Trophoblast cell (in vitro differentiated cells and primary cell): ENCODE measurements at regions not wholly inside any gene's neighbourhood (a gene's known extent, or its start where the extent isn't known, plus 50 kb on each side); places are given as distances from the start of the nearest gene placed in this dataset.

ENCODE experiments used
- DNase-seq, 2 donors: peaks; one replicate each; pipeline ENCODE4 v3.0.0-alpha.2; 2016
- H2AFZ ChIP-seq: 2 replicates; pipeline ENCODE4 v1.6.1; 2013; ENCODE audit warnings: low read length, moderate library complexity, mild to moderate bottlenecking; ENCODE audit not compliant: insufficient read depth, poor library complexity
- H2AK5ac ChIP-seq: 2 replicates; pipeline ENCODE4 v1.6.1; 2013; ENCODE audit warnings: mild to moderate bottlenecking, low read length
- H2BK120ac ChIP-seq: 2 replicates; pipeline ENCODE4 v1.6.1; 2013; ENCODE audit warnings: low read length, mild to moderate bottlenecking, moderate library complexity; ENCODE audit not compliant: insufficient read depth, poor library complexity
- H2BK12ac ChIP-seq: 2 replicates; pipeline ENCODE4 v1.6.1; 2013; ENCODE audit warnings: mild to moderate bottlenecking, low read length, moderate library complexity
- H2BK5ac ChIP-seq: 2 replicates; pipeline ENCODE4 v1.6.1; 2013; ENCODE audit warnings: low read length, low read depth, moderate library complexity, mild to moderate bottlenecking; ENCODE audit not compliant: poor library complexity
- H3K14ac ChIP-seq: 2 replicates; pipeline ENCODE4 v1.6.1; 2013; ENCODE audit warnings: mild to moderate bottlenecking, low read length
- H3K18ac ChIP-seq: 2 replicates; pipeline ENCODE4 v1.6.1; 2013; ENCODE audit warnings: mild to moderate bottlenecking, low read length
- H3K23ac ChIP-seq: 2 replicates; pipeline ENCODE4 v1.6.1; 2013; ENCODE audit warnings: low read length
- H3K27ac ChIP-seq: 2 replicates; pipeline ENCODE4 v1.5.1; 2013; ENCODE audit warnings: low read depth, mild to moderate bottlenecking, inconsistent platforms, low read length, moderate library complexity
- H3K27me3 ChIP-seq: 2 replicates; pipeline ENCODE4 v1.6.1; 2013; ENCODE audit warnings: inconsistent platforms, mild to moderate bottlenecking, low read length, moderate library complexity; ENCODE audit not compliant: insufficient read depth
- H3K36me3 ChIP-seq, 2 experiments: 1 replicate in 1 of 2; 2 replicates in 1 of 2; pipeline ENCODE4 v1.6.1; 2013; ENCODE audit warnings: low read length in 2 of 2, mild to moderate bottlenecking in 2 of 2, moderate library complexity in 1 of 2; ENCODE audit not compliant: insufficient read depth in 2 of 2, control insufficient read depth in 1 of 2
- H3K4ac ChIP-seq: 2 replicates; pipeline ENCODE4 v1.6.1; 2013; ENCODE audit warnings: low read depth, mild to moderate bottlenecking, low read length, moderate library complexity
- H3K4me1 ChIP-seq, 2 experiments: 1 replicate in 1 of 2; 2 replicates in 1 of 2; pipeline ENCODE4 v1.6.1; 2013; ENCODE audit warnings: low read length in 2 of 2, mild to moderate bottlenecking in 2 of 2, moderate library complexity in 1 of 2; ENCODE audit not compliant: insufficient read depth in 2 of 2, control insufficient read depth in 1 of 2
- H3K4me2 ChIP-seq: 2 replicates; pipeline ENCODE4 v1.6.1; 2013; ENCODE audit warnings: inconsistent platforms, mild to moderate bottlenecking, low read length, moderate library complexity
- H3K4me3 ChIP-seq: 2 replicates; pipeline ENCODE4 v1.5.1; 2013; ENCODE audit warnings: mild to moderate bottlenecking, low read depth, low read length, inconsistent platforms
- H3K79me1 ChIP-seq: one replicate; pipeline ENCODE4 v1.6.1; 2013; ENCODE audit warnings: low read length
- H3K79me2 ChIP-seq: 2 replicates; pipeline ENCODE4 v1.6.1; 2013; ENCODE audit warnings: low read length, mild to moderate bottlenecking; ENCODE audit not compliant: control insufficient read depth, insufficient read depth, poor library complexity
- H3K9ac ChIP-seq: 2 replicates; pipeline ENCODE4 v1.6.1; 2013; ENCODE audit warnings: mild to moderate bottlenecking, low read length
- H3K9me3 ChIP-seq: 2 replicates; pipeline ENCODE4 v1.6.1; 2013; ENCODE audit warnings: low read depth, mild to moderate bottlenecking, control low read depth, inconsistent platforms, low read length; ENCODE audit not compliant: insufficient read depth
- H4K12ac ChIP-seq: 2 replicates; pipeline ENCODE4 v1.6.1; 2013; ENCODE audit warnings: low read depth, mild to moderate bottlenecking, low read length, moderate library complexity
- H4K8ac ChIP-seq: 2 replicates; pipeline ENCODE4 v1.6.1; 2013; ENCODE audit warnings: low read depth, mild to moderate bottlenecking, low read length, moderate library complexity
- H4K91ac ChIP-seq: one replicate; pipeline ENCODE4 v1.6.1; 2013; ENCODE audit warnings: low read depth, mild to moderate bottlenecking, low read length, moderate library complexity
- WGBS: extraction: QIAGEN DNeasy Blood & Tissue Kit; methylation state at CpG from one replicate; pipeline ENCODE4 v1.1.7; 2013; ENCODE audit warnings: missing lambda C conversion rate; ENCODE audit not compliant: insufficient read length, insufficient coverage; ENCODE audit errors: extremely low coverage; 5-methylcytosine and 5-hydroxymethylcytosine counted together

DNA sequence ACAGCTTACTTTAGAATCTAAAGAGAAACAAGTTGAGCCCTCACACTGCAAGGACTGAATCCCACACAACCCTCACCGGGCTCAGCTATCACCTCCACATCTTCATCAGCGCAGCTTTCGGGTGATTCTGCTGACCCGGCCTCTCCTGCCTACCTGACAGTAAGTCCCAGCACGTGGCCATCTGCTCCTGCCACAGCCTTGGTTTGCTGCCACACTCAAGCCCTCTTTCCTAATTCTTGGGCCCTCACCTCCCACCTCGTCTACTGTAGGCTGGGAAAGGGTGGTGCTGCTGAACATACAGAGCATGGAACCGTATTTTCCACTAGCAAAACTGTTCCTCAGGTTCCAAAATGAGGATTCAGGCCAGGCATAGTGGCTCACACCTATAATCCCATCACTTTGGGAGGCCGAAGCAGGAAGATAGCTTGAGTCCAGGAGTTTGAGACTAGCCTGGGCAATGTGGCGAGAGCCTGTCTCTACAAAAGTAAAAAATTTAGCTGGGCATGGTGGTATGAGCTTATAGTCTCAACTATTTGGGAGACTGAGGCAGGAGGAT lies 55.3 kb upstream of the HAAO start:
- no peaks in the 10 kb centered on the region for H3K27me3 ChIP-seq
- H3K4me2 ChIP-seq: no peak overlapping the region
- no peak overlapping the region for H3K4ac ChIP-seq
- H4K8ac ChIP-seq: no peak overlapping the region
- no peaks in the 10 kb centered on the region for H3K79me2 ChIP-seq
- no peak for DNase-seq
- no peaks in the 10 kb centered on the region for H3K4me1 ChIP-seq
- H3K18ac ChIP-seq: no peak overlapping the region
- H4K91ac ChIP-seq: no peak overlapping the region
- H4K12ac ChIP-seq: no peak overlapping the region
- no peak overlapping the region for H3K14ac ChIP-seq
- H2BK12ac ChIP-seq: no peak overlapping the region
- no peak overlapping the region for H3K4me3 ChIP-seq
- WGBS: no CpG with 5 or more reads among the region's 9 CpGs
- H3K79me1 ChIP-seq: no peaks in the 10 kb centered on the region
- H2AFZ ChIP-seq: no peak overlapping the region
- no peak overlapping the region for H3K23ac ChIP-seq
- no peaks in the 10 kb centered on the region for H3K9me3 ChIP-seq
- H3K36me3 ChIP-seq: no peaks in the 10 kb centered on the region
- H2AK5ac ChIP-seq: no peak overlapping the region
- H3K27ac ChIP-seq: no peak overlapping the region
- H3K9ac ChIP-seq: no peak overlapping the region
- H2BK120ac ChIP-seq: no peak overlapping the region
- H2BK5ac ChIP-seq: no peak overlapping the region

DNA sequence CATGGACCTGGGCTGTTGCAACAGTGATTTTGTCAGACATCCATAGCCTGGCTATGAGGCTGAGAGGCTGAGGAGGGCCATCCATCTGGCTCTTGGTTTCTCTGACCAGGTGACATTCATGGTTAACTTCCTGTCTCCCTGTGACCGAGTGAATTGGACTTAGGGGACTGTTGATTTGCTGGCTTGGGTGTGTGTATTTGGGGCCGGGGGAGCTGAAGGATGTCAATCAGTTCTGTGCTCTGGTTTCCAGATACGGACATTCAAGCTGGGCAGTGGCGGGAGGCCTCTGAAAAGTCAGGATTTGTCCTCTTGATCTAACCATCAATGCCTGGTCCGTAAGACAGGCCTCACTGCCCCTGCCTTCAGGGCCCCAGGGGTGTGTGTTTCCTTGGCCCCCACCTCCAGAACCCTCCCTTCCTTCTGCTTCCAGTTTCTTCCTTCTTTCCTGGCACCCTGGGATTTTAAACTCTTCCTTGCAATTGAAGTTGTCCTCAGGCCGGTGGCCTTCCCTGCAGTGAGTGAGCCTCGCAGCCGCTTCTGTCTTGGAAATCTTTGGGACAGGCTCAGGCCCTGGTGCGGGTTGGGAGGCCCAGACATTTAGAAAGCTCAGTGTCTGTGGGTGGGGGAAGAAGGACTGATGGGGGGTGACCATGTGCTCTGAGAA lies 54.7 kb upstream of the HAAO start:
- Histone ChIP-seq H3K79me2 (no peaks in the 10 kb centered on the region), H3K9ac (no peak overlapping the region), H3K23ac (no peak overlapping the region), H3K9me3 (no peaks in the 10 kb centered on the region), H3K79me1 (no peaks in the 10 kb centered on the region), H2AK5ac (no peak overlapping the region), H3K4me1 (no peaks in the 10 kb centered on the region), H4K12ac (no peak overlapping the region), H2BK5ac (no peak overlapping the region), H3K36me3 (no peaks in the 10 kb centered on the region), H3K27me3 (no peaks in the 10 kb centered on the region), H3K18ac (no peak overlapping the region), H2BK120ac (no peak overlapping the region), H3K27ac (no peak overlapping the region), H3K4me2 (no peak overlapping the region), H3K4ac (no peak overlapping the region), H4K8ac (no peak overlapping the region), H2AFZ (no peak overlapping the region), H3K4me3 (no peak overlapping the region), H3K14ac (no peak overlapping the region), H4K91ac (no peak overlapping the region), H2BK12ac (no peak overlapping the region)
- DNase-seq: no peak
- no CpG with 5 or more reads among the region's 9 CpGs for WGBS

DNA sequence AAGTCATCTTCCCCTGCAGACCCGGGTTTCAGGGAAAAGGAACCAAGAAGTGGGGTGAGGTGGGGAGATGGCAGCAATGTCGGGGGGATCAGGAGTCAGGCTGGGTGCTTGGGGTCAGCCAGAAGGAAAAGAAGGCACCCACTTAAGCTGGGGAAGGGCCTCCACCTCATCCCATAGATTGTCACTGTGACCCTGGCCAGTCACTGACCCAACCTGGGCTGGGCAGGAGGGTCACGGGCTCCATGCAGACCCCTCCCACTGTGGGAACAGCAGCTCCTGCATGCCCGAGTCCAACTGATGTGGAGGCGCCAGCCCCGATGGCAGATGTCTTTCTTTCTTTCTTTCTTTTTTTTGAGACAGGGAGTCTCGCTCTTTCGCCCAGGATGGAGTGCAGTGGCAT lies 53.6 kb upstream of the HAAO start:
- Histone ChIP-seq H2BK5ac (no peak overlapping the region), H3K36me3 (no peaks in the 10 kb centered on the region), H3K27me3 (no peaks in the 10 kb centered on the region), H3K14ac (no peak overlapping the region), H4K8ac (no peak overlapping the region), H3K79me1 (no peaks in the 10 kb centered on the region), H2AFZ (no peak overlapping the region), H3K79me2 (no peaks in the 10 kb centered on the region), H3K27ac (no peak overlapping the region), H4K91ac (no peak overlapping the region), H3K4me2 (no peak overlapping the region), H2BK120ac (no peak overlapping the region), H4K12ac (no peak overlapping the region), H3K18ac (no peak overlapping the region), H3K9ac (no peak overlapping the region), H3K9me3 (no peaks in the 10 kb centered on the region), H3K4me3 (no peak overlapping the region), H2AK5ac (no peak overlapping the region), H3K4ac (no peak overlapping the region), H3K23ac (no peak overlapping the region), H3K4me1 (no peaks in the 10 kb centered on the region), H2BK12ac (no peak overlapping the region)
- DNase-seq: no peak
- no CpG with 5 or more reads among the region's 8 CpGs for WGBS

DNA sequence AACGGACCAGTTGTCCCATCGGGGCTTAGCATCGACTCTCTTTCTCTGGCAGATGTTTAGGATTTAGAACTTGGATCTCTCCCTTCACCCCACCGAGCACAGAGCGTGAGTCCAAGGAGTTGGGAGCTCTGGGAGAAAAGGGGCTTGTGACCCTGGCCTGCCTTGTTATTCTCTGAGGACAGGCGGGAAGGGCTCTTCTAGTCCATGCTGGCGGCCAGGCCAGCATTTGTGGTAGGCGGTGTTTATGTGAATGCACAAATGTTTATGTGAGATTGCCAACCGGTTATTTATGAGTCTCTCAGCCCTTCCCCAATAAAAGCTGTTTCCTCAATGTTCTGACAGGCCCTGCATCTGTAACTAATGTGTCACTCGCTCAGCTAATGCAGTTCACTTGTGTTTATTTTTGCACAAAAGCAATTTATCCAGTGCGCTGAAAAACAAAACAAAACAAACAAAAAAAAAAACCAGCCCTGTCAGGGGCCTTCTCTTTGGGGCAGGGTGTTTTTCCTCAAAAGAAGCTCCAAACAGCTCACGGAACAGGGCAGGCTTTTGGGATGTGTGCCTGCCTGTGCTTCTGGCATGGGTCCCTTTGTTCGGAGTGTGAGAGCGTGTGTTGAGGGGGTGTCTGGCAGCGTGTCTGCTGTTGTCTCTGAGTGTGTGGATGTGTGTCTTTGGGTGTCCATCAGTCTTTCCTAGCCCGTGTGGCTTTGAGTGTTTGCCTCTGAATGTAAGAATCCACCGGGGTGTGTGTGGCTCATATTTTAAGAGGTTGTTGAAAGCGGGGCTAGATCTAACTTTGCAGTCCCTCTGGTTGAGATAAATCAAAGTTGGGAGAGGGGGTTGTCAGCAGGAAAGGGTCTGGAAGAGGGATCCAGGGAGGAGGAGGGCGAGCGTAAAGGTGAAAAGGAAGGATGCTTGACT lies 52.8 kb upstream of the HAAO start:
- H3K27ac ChIP-seq: no peak overlapping the region
- no peak overlapping the region for H2BK12ac ChIP-seq
- WGBS: no CpG with 5 or more reads among the region's 20 CpGs
- H3K27me3 ChIP-seq: no peaks in the 10 kb centered on the region
- H3K14ac ChIP-seq: no peak overlapping the region
- H2BK120ac ChIP-seq: no peak overlapping the region
- H3K4me2 ChIP-seq: no peak overlapping the region
- H2AFZ ChIP-seq: no peak overlapping the region
- H3K9ac ChIP-seq: no peak overlapping the region
- no peak overlapping the region for H2BK5ac ChIP-seq
- DNase-seq: no peak
- H3K36me3 ChIP-seq: no peaks in the 10 kb centered on the region
- no peak overlapping the region for H4K12ac ChIP-seq
- no peaks in the 10 kb centered on the region for H3K79me2 ChIP-seq
- no peak overlapping the region for H4K91ac ChIP-seq
- no peaks in the 10 kb centered on the region for H3K4me1 ChIP-seq
- no peaks in the 10 kb centered on the region for H3K79me1 ChIP-seq
- H3K4ac ChIP-seq: no peak overlapping the region
- no peak overlapping the region for H3K23ac ChIP-seq
- H3K18ac ChIP-seq: no peak overlapping the region
- H3K4me3 ChIP-seq: no peak overlapping the region
- H4K8ac ChIP-seq: no peak overlapping the region
- H3K9me3 ChIP-seq: no peaks in the 10 kb centered on the region
- no peak overlapping the region for H2AK5ac ChIP-seq
